ENCODE measurements at regions not wholly inside any gene's neighbourhood (a gene's known extent, or its start where the extent isn't known, plus 50 kb on each side); places are given as distances from the start of the nearest gene placed in this dataset.
"Not testable (repeated sequence)": the region's sequence is repeated elsewhere in the genome, so short reads cannot be mapped to it uniquely, and the experiment has no call there.

DNA sequence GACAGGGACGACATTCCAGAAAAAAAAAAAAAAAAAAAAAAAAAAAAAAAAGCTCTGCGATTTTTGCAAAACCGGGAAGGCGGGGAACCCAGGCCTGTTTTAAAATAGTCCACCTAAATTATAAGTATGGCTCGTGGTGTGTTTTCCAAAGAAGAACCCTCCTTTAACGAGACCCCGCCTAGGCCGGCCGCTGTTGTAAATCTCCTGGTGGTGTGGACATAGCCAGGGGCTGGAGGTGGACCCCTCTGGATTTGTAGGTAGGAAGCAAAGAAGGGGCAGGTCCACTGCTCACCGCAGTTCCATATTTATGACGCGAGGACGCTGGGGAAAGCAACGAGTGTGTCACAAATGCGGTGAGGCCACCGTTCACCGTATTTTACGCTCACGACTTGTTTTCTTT, 94.0 kb upstream of the SHOX start:
- DNase-seq (no peak), ATAC-seq (no peak)
- Mint-ChIP-seq H3K36me3 (ENCODE audit: insufficient read depth) (no peaks in the 10 kb centered on the region), H3K27me3 (ENCODE audit: low read depth) (peaks cover 3% of the 10 kb centered on the region), H3K9me3 (peaks cover 6% of the 10 kb centered on the region), H3K4me3 (no peak overlapping the region), H3K4me1 (ENCODE audit: low read depth) (no peaks in the 10 kb centered on the region)

DNA sequence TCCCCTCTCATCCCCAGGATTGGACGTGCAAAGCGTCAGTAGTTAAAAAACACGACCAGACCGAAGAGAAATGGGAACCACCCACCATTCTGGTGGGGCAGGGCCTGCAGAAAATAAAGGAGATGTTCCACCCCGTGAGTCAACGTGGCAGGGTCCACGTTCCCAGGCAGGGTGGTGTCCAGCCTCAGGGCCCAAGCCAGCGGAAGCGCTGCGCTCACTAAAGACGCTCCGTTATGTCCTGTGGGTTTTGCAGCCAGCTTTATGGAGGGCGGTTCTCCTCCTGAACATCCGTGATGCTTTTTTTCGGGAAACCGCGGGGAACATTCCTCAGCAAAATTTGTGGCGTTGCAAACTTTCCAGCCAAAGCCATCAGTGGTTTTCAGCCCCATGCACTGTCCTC, 93.4 kb upstream of the SHOX start:
- DNase-seq, result no peak
- H3K36me3 Mint-ChIP-seq (ENCODE audit: insufficient read depth), result no peaks in the 10 kb centered on the region
- H3K9me3 Mint-ChIP-seq, result peaks cover 9% of the 10 kb centered on the region
- ATAC-seq, result no peak
- no peaks in the 10 kb centered on the region for H3K4me1 Mint-ChIP-seq (ENCODE audit: low read depth)
- H3K4me3 Mint-ChIP-seq, result no peak overlapping the region
- H3K27me3 Mint-ChIP-seq (ENCODE audit: low read depth), result peaks cover 3% of the 10 kb centered on the region

DNA sequence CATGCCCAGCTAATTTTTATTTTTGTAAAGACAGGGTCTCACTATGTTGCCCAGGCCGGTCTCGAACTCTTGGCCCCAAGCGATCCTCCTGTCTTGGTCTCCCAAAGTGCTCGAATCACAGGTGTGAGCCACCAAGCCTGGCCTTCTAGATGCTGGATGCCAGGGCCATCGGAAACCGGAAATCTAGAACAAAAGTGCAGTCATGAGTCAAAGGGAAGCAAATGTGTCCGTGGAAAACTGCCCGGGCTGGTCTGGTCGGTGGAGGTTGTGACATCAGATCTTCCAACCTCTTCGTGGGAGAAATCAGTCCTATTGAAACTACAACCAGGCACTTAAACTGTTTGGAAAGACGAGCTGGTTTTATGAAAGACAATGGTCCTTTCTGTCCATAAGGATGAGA, 92.3 kb upstream of the SHOX start:
- no peak for DNase-seq
- Mint-ChIP-seq H3K4me1 (ENCODE audit: low read depth) (no peaks in the 10 kb centered on the region), H3K9me3 (peaks cover 9% of the 10 kb centered on the region), H3K27me3 (ENCODE audit: low read depth) (peaks cover 3% of the 10 kb centered on the region), H3K4me3 (no peak overlapping the region), H3K36me3 (ENCODE audit: insufficient read depth) (no peaks in the 10 kb centered on the region)
- no peak for ATAC-seq

DNA sequence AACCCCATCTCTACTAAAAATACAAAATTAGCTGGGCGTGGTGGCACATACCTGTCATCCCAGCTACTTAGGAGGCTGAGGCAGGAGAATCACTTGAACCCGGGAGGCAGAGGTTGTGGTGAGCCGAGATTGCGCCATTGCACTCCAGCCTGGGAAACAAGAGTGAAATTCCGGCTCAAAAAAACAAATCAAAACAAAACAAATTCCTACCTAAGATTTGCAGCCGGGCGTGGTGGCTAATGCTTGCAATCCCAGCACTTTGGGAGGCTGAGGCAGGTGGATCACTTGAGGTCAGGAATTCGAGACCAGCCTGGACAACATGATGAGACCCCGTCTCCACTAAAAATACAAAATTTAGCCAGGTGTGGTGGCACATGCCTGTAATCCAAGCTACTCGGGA, 89.6 kb upstream of the SHOX start:
- H3K27me3 Mint-ChIP-seq (ENCODE audit: low read depth); H3K9me3 Mint-ChIP-seq; H3K4me1 Mint-ChIP-seq (ENCODE audit: low read depth); DNase-seq; H3K36me3 Mint-ChIP-seq (ENCODE audit: insufficient read depth); ATAC-seq; H3K4me3 Mint-ChIP-seq: not testable (repeated sequence)

DNA sequence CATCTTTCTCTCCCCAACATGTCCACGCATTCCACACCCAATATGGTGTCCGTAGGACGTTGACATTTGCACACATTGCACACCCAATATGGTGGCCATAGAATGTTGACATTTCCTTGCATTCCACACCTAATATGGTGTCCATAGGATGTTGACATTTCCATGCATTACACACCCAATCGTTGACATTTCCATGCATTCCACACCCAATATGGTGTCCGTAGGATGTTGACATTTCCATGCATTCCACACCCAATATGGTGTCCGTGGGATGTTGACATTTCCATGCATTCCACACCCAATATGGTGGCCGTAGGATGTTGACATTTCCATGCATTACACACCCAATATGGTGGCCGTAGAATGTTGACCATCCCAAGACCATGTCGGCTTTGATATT, 88.4 kb upstream of the SHOX start:
- Mint-ChIP-seq H3K27me3 (ENCODE audit: low read depth) (no peaks in the 10 kb centered on the region), H3K4me1 (ENCODE audit: low read depth) (no peaks in the 10 kb centered on the region), H3K4me3 (no peak overlapping the region), H3K9me3 (peaks cover 10% of the 10 kb centered on the region), H3K36me3 (ENCODE audit: insufficient read depth) (no peaks in the 10 kb centered on the region)
- DNase-seq, result no peak
- ATAC-seq, result no peak

DNA sequence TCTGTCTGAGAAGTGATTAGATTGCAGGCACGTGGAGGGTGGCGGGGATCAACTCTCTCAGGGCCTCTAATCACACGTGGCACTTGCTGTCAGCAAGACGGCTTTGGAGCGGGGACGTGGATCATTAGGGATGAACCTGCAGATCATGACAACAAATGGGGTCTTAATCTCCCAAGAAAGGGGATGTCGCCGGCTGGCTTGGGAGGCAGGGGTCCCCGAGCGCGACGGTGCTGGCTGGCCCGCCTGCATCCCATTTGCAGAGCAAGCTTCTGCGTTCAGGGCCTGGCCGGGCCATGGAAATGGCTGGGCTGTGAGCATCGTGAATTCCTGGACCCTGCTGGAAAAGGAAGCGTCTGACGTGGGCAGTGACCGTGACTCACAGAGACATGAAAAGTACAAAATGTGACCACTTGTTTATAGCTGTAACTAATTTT, 85.1 kb upstream of the SHOX start:
- Mint-ChIP-seq H3K9me3 (peaks cover 22% of the 10 kb centered on the region), H3K4me1 (ENCODE audit: low read depth) (no peaks in the 10 kb centered on the region), H3K36me3 (ENCODE audit: insufficient read depth) (no peaks in the 10 kb centered on the region), H3K4me3 (no peak overlapping the region), H3K27me3 (ENCODE audit: low read depth) (no peaks in the 10 kb centered on the region)
- DNase-seq (no peak), ATAC-seq (no peak)

DNA sequence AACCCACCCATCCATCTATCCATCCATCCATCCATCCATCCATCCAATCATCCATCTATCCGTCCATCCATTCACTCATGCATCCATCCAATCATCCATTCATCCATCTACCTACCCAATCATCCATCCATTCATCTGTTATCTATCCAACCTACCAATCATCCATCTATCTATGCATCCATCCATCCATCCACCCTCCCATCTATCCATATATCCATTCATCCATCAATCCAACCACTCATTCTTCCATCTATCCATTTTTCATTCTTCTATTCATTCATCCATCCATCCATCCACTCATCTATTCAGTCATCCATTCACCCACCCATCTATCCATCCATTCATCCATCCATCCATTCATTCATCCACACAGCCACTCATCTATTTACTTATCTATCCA, 80.1 kb upstream of the SHOX start:
- Mint-ChIP-seq H3K36me3 (ENCODE audit: insufficient read depth) (no peaks in the 10 kb centered on the region), H3K4me3 (no peak overlapping the region), H3K27me3 (ENCODE audit: low read depth) (no peaks in the 10 kb centered on the region), H3K9me3 (peaks cover 28% of the 10 kb centered on the region), H3K4me1 (ENCODE audit: low read depth) (no peaks in the 10 kb centered on the region)
- DNase-seq (no peak), ATAC-seq (no peak)

DNA sequence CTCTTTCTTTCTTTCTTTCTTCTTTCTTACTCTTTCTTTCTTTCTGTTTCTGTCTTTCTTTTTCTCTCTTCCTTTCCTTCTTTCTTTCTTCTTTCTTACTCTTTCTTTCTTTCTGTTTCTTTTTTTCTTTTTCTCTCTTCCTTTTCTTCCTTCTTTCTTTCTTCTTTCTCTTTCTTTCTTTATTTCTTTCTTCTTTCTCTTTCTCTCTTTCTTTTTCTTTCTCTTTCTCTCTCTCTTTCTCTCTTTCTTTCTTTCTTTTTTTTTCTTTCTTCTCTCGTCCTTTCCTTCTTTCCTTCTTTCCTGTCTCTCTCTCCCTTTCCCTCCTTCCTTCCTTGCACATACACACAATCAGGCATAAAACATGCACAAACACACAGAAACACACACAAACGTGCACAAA, 79.3 kb upstream of the SHOX start:
- no peak for ATAC-seq
- H3K4me3 Mint-ChIP-seq, result no peak overlapping the region

DNA sequence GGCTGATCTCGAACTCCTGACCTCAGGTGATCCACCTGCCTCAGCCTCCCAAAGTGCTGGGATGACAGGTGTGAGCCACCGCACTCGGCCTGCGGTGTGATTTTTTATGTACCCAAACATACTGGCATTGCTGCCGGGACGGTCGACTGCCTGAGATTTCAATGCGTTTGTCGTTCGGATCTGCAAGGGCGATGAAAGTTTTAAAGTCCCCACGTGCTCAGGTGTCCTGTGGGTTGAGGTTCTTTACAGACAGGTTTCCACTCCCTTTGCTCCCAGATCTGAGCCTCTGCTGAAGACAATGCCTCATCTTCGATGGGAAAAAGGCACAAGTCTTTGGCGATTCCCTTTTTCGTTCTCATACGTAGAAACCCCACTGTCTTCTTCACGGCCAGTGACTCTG, 78.1 kb upstream of the SHOX start:
- ATAC-seq (no peak), DNase-seq (no peak)
- Mint-ChIP-seq H3K4me3 (no peak overlapping the region), H3K36me3 (ENCODE audit: insufficient read depth) (no peaks in the 10 kb centered on the region), H3K27me3 (ENCODE audit: low read depth) (no peaks in the 10 kb centered on the region), H3K9me3 (peaks cover 24% of the 10 kb centered on the region), H3K4me1 (ENCODE audit: low read depth) (no peaks in the 10 kb centered on the region)

More for the DNA sequence above, 79.3 kb upstream of the SHOX start:
- H3K9me3 Mint-ChIP-seq, result peaks cover 28% of the 10 kb centered on the region
- no peaks in the 10 kb centered on the region for H3K4me1 Mint-ChIP-seq (ENCODE audit: low read depth)
- no peaks in the 10 kb centered on the region for H3K36me3 Mint-ChIP-seq (ENCODE audit: insufficient read depth)
- H3K27me3 Mint-ChIP-seq (ENCODE audit: low read depth), result no peaks in the 10 kb centered on the region
- no peak for DNase-seq

DNA sequence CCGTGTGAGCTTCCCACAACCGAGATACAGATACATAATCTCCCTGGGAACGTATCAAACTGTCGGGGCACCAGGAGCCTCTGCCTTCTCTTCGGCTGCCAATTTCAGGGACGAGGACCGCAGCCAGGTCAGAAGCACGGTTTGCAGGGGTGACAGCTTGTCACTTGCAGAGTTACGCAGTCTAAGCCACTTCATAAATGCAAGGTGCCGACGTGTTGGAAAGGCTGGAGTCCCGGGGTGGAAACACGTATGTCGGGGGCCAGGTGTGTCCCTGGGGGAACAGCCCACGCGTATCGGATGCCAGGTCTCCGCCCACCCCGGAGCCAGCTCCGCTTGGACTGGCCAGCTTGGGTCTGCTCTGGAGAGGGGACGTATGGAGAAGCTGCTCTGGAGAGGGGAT, 76.3 kb upstream of the SHOX start:
- Mint-ChIP-seq H3K4me3 (no peak overlapping the region), H3K9me3 (peaks cover 23% of the 10 kb centered on the region), H3K27me3 (ENCODE audit: low read depth) (no peaks in the 10 kb centered on the region), H3K4me1 (ENCODE audit: low read depth) (no peaks in the 10 kb centered on the region), H3K36me3 (ENCODE audit: insufficient read depth) (no peaks in the 10 kb centered on the region)
- DNase-seq (no peak), ATAC-seq (no peak)

DNA sequence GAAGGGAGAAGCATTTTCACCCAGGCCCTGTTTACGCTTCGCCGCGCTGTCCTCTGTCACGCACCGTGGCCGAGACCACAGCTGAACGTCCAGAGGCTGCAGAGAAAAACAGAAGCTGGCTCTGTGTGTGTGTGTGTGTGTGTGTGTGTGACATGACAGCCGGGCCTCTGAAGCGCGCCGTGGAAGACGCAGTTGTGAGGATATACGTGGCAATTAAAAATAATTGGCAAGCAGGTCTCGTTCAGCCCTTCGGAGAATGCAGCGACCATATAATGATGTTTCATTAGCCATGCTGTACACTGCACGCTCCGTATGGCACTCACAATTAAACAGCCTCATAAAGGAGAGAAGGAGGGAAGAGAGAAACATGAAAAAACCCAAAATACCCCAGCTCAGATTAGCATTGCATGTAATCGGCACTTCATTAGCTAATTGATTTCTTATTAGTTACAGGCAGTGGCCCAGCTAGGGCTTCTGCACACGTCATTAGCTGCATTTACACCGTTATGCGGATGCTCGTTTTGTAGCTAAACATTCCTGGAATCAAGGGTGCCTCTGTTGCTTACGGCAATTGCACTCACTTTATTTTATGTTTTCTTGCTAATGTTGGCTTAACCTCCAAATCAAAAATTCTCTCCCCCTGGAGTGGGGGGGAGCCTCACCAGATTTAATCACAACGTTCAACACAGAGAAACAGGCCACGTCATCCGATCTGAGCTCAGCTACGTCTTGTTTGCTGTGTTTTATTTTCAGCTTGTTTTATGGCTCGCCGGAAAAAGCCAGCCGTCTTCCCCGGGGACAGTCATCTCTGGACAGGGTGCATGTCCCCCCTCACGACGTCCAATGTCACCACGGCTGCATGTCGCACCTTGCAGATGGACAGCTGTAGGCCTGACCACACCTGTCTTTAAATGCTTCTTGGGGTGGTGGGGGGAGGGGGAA, 74.6 kb upstream of the SHOX start:
- H3K9me3 Mint-ChIP-seq, result peaks cover 9% of the 10 kb centered on the region
- H3K4me1 Mint-ChIP-seq (ENCODE audit: low read depth), result no peaks in the 10 kb centered on the region
- DNase-seq (no peak), ATAC-seq (no peak)
- no peak overlapping the region for H3K4me3 Mint-ChIP-seq
- no peaks in the 10 kb centered on the region for H3K27me3 Mint-ChIP-seq (ENCODE audit: low read depth)
- no peaks in the 10 kb centered on the region for H3K36me3 Mint-ChIP-seq (ENCODE audit: insufficient read depth)

DNA sequence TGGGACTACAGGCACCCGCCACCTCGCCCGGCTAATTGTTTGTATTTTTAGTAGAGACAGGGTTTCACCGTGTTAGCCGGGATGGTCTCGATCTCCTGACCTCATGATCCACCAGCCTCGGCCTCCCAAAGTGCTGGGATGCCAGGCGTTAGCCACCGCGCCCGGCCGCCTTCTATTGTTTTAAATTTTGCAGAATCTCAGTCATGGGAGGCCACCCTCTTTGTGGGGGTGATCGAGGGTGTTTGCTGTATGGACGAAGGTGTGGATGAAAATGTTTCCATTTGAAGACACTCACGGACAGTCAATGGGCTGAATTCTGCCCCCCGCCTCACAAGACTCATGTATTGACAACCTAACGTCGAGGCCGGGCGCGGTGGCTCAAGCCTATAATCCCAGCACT, 73.0 kb upstream of the SHOX start:
- not testable (repeated sequence) for H3K4me1 Mint-ChIP-seq (ENCODE audit: low read depth); H3K36me3 Mint-ChIP-seq (ENCODE audit: insufficient read depth); DNase-seq; ATAC-seq; H3K4me3 Mint-ChIP-seq; H3K27me3 Mint-ChIP-seq (ENCODE audit: low read depth)
- H3K9me3 Mint-ChIP-seq, result peaks cover 12% of the 10 kb centered on the region

DNA sequence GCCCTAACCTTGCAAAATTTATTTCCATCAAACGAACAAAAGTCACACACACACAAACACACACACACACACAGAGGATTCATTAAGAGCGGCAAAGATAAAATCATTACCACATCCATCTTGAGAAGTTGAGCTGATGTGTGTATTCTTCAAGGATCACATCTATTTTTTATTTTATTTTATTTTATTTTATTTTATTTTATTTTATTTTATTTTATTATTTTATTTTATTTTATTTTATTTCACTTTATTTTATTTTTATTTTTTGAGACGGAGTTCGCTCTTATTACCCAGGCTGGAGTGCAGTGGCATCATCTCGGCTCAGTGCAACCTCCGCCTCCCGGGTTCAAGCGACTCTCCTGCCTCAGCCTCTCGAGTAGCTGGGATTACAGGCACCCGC, 71.3 kb upstream of the SHOX start:
- H3K4me3 Mint-ChIP-seq; ATAC-seq; DNase-seq; H3K36me3 Mint-ChIP-seq (ENCODE audit: insufficient read depth); H3K27me3 Mint-ChIP-seq (ENCODE audit: low read depth); H3K4me1 Mint-ChIP-seq (ENCODE audit: low read depth): not testable (repeated sequence)
- H3K9me3 Mint-ChIP-seq, result peaks cover 12% of the 10 kb centered on the region

DNA sequence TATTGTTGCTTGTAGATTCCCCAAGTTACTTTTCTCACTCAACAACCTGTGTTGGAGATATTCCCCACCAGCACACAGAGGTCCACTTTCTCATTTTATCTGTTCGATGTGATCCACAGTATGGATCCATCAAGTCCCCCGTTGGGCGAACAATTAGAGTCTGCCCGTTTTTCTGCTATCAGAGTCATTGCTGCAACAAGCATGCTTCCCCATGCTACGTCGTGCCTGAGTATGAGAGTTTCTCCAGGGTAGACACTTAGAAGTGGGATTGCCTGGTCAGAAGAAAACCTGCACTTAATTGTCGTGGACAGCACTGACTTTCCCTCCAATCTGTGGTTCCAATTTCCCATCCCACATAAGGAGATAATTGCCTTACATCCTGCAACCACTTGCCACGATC, 62.7 kb upstream of the SHOX start:
- no peaks in the 10 kb centered on the region for H3K36me3 Mint-ChIP-seq (ENCODE audit: insufficient read depth)
- H3K27me3 Mint-ChIP-seq (ENCODE audit: low read depth), result no peaks in the 10 kb centered on the region
- ATAC-seq, result no peak
- H3K9me3 Mint-ChIP-seq, result peaks cover 18% of the 10 kb centered on the region
- no peak for DNase-seq
- H3K4me1 Mint-ChIP-seq (ENCODE audit: low read depth), result no peaks in the 10 kb centered on the region
- H3K4me3 Mint-ChIP-seq, result no peak overlapping the region

DNA sequence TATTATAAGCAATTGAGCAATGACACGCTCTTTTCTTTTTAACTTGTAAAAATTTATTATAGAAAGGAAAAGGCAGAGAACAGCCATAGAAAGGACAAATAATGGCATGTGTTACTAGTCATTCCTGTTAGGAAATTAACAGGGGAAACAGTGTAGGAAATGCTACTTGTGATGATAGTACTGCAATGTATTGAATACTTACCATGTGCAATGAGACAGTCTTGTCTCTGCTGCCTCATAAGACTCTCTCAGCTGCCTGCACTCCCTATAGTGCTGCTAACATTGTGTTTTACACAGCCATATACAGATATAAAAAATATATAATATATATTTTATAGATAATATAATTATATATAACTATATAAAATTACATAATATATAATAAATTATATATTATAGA, 62.3 kb upstream of the SHOX start:
- Mint-ChIP-seq H3K4me1 (ENCODE audit: low read depth) (no peaks in the 10 kb centered on the region), H3K9me3 (peaks cover 18% of the 10 kb centered on the region), H3K4me3 (no peak overlapping the region), H3K27me3 (ENCODE audit: low read depth) (no peaks in the 10 kb centered on the region), H3K36me3 (ENCODE audit: insufficient read depth) (no peaks in the 10 kb centered on the region)
- ATAC-seq (no peak), DNase-seq (no peak)
